K562 (cell line): ENCODE measurements at regions not wholly inside any gene's neighbourhood (a gene's known extent, or its start where the extent isn't known, plus 50 kb on each side); places are given as distances from the start of the nearest gene placed in this dataset.

ENCODE experiments used
- ATAC-seq: fragments of 200-7000 bp; cut with Tn5 transposase; 3 replicates; pipeline ENCODE4 v1.9.1; 2020; ENCODE audit warnings: moderate library complexity
- BruUV-seq: library from RNA; stranded (reverse); fragments of 400-500 nt; replicated peaks from 2 replicates; lab custom pipeline; 2021; lab: Mats Ljungman, UMichigan
- CTCF ChIA-PET: fragments of 300-600 bp; formaldehyde crosslinking; extraction: SDS; loops from one replicate; lab custom pipeline; 2021; ENCODE audit warnings: low intra/inter-chr PET ratio; lab: Yijun Ruan, JAX
- POLR2A ChIA-PET: fragments of 300-600, 350-650 bp; sonication (Branson Sonifier 250); formaldehyde crosslinking; extraction: SDS; loops from one replicate; lab custom pipeline; 2021; ENCODE audit warnings: antibody characterized with exemption, inconsistent platforms; lab: Yijun Ruan, JAX
- DNase-seq, 4 experiments: peaks; one replicate each; pipeline versions ENCODE4 v3.0.0 to v3.0.0-alpha.2; 2011 to 2018; ENCODE audit warnings: low spot score in 3 of 4, mixed read lengths in 3 of 4; ENCODE audit errors: extremely low read depth in 1 of 4
- FAIRE-seq: peaks from 2 replicates; lab custom pipeline; 2011; peaks lifted over from hg19 to GRCh38; lab: Jason Lieb, UNC
- H2AFZ ChIP-seq: 2 replicates; pipeline ENCODE4 v1.6.0; 2011; ENCODE audit warnings: low read depth, low read length, control low read depth, inconsistent platforms
- H3K27ac ChIP-seq: fragments of 200-600 bp; 3 replicates; pipeline ENCODE4 v1.8.0; 2011; ENCODE audit warnings: low read depth, mild to moderate bottlenecking, control low read depth, inconsistent platforms, low read length, moderate library complexity, mixed read lengths; ENCODE audit errors: extremely low read depth
- H3K27me3 ChIP-seq, 2 experiments: fragments of 300-600 bp in 1 of 2; 2 replicates in 1 of 2; 3 replicates in 1 of 2; pipeline versions ENCODE4 v1.6.0 to v1.8.0; 2011; ENCODE audit warnings: inconsistent platforms in 2 of 2, low read length in 2 of 2, mild to moderate bottlenecking in 1 of 2, mixed read lengths in 1 of 2, moderate library complexity in 1 of 2; ENCODE audit not compliant: control insufficient read depth in 2 of 2, insufficient read depth in 2 of 2
- H3K36me3 ChIP-seq: fragments of 300-600 bp; 3 replicates; pipeline ENCODE4 v1.8.0; 2011; ENCODE audit warnings: mild to moderate bottlenecking, low read length, inconsistent platforms; ENCODE audit not compliant: control insufficient read depth, insufficient read depth
- H3K4me1 ChIP-seq, 2 experiments: fragments of 200-600 bp in 1 of 2; replicated peaks in 1 of 2; 2 replicates in 1 of 2; 3 replicates in 1 of 2; pipeline versions ENCODE4 v1.5.1 to v1.8.0; 2011; ENCODE audit warnings: inconsistent platforms in 2 of 2, low read length in 2 of 2, mild to moderate bottlenecking in 1 of 2, mixed read lengths in 1 of 2, moderate library complexity in 1 of 2; ENCODE audit not compliant: control insufficient read depth in 2 of 2, insufficient read depth in 2 of 2
- H3K4me2 ChIP-seq: 2 replicates; pipeline ENCODE4 v1.6.1; 2011; ENCODE audit warnings: low read length, control low read depth, inconsistent platforms, mixed read lengths; ENCODE audit not compliant: insufficient read depth
- H3K4me3 ChIP-seq: fragments of 200-600 bp; sonication (generic), shearing (Covaris generic); 2 replicates; pipeline ENCODE4 v1.5.1; 2016; ENCODE audit warnings: control low read depth, inconsistent platforms
- H3K79me2 ChIP-seq: fragments of 200-600 bp; 3 replicates; pipeline ENCODE4 v1.8.0; 2011; ENCODE audit warnings: low read length, inconsistent platforms; ENCODE audit not compliant: control insufficient read depth, insufficient read depth
- H3K9ac ChIP-seq, 2 experiments: 2 replicates each; pipeline versions ENCODE4 v1.6.0 to v1.6.1; 2011; ENCODE audit warnings: low read depth in 2 of 2, low read length in 2 of 2, control low read depth in 1 of 2, inconsistent platforms in 1 of 2, mild to moderate bottlenecking in 1 of 2, mixed read lengths in 1 of 2; ENCODE audit not compliant: insufficient read depth in 1 of 2
- H3K9me1 ChIP-seq: one replicate; pipeline ENCODE4 v1.6.0; 2011; ENCODE audit warnings: inconsistent platforms, mild to moderate bottlenecking, low read length, moderate library complexity; ENCODE audit not compliant: control insufficient read depth, insufficient read depth
- H3K9me3 ChIP-seq: replicated peaks from 2 replicates; pipeline ENCODE4 v1.5.1; 2011; ENCODE audit warnings: low read depth, low read length, inconsistent platforms; ENCODE audit not compliant: control insufficient read depth, insufficient read depth
- H4K20me1 ChIP-seq: replicated peaks from 2 replicates; pipeline ENCODE4 v1.6.1; 2011; ENCODE audit warnings: low read length, inconsistent platforms, mixed read lengths; ENCODE audit not compliant: control insufficient read depth, insufficient read depth
- CBX2 ChIP-seq: fragments of 200-600 bp; sonication (generic); IDR thresholded peaks from one replicate; pipeline ENCODE4 v1.6.1; 2012; ENCODE audit warnings: mild to moderate bottlenecking, low read length, inconsistent platforms; ENCODE audit not compliant: insufficient read depth, poor library complexity, severe bottlenecking
- CHD1 ChIP-seq: fragments of 200-600 bp; sonication (generic); IDR thresholded peaks from one replicate; pipeline ENCODE4 v1.6.1; 2012; ENCODE audit warnings: mild to moderate bottlenecking, moderate library complexity, low read length, inconsistent platforms
- GATA2 ChIP-seq: sonication (generic); formaldehyde crosslinking; IDR thresholded peaks from 2 replicates; pipeline ENCODE4 v1.4.0; 2020; ENCODE audit warnings: mild to moderate bottlenecking, missing genetic modification reagents
- HDGF ChIP-seq: fragments of 450-650 bp; IDR thresholded peaks from 2 replicates; pipeline ENCODE4 v1.6.1; 2016
- LEF1 ChIP-seq: fragments of 450-650 bp; IDR thresholded peaks from 2 replicates; pipeline ENCODE4 v1.6.1; 2016; ENCODE audit warnings: mild to moderate bottlenecking
- POLR3G ChIP-seq: IDR thresholded peaks from 2 replicates; pipeline ENCODE4 v1.6.1; 2011; ENCODE audit not compliant: insufficient read length, insufficient replicate concordance; ENCODE audit errors: extremely low read depth
- RCOR1 ChIP-seq, 2 experiments: IDR thresholded peaks; 2 replicates each; pipeline ENCODE4 v1.6.1; 2012; ENCODE audit warnings: low read depth in 2 of 2, low read length in 2 of 2, borderline replicate concordance in 1 of 2, improper control_type of control experiment in 1 of 2
- SAFB ChIP-seq: fragments of 200-400 bp; formaldehyde crosslinking; IDR thresholded peaks from 2 replicates; pipeline ENCODE4 v1.6.1; 2017; ENCODE audit warnings: low read depth, low read length, borderline replicate concordance
- ZFP30 ChIP-seq: fragments of 250-450 bp; sonication (Bioruptor Pico); IDR thresholded peaks from 2 replicates; pipeline ENCODE4 v1.8.0; 2022; ENCODE audit warnings: moderate library complexity, mild to moderate bottlenecking, inconsistent platforms, borderline replicate concordance
- ZNF444 ChIP-seq: fragments of 250-450 bp; sonication (Bioruptor Pico); IDR thresholded peaks from 2 replicates; pipeline ENCODE4 v1.4.0; 2020; ENCODE audit warnings: mild to moderate bottlenecking, moderate library complexity
- ZNF583 ChIP-seq: fragments of 250-450 bp; sonication (Bioruptor Pico); IDR thresholded peaks from 2 replicates; pipeline ENCODE4 v1.4.0; 2020
- WGBS: fragments of 100-300 bp; shearing (Covaris generic); methylation state at CpG from one replicate; pipeline ENCODE4 v1.1.6; 2016; ENCODE audit warnings: low coverage, mixed read lengths; ENCODE audit not compliant: insufficient coverage; ENCODE audit errors: missing lambda C conversion rate; 5-methylcytosine and 5-hydroxymethylcytosine counted together
- in situ Hi-C: fragments of 300-500 bp; cut with MboI; formaldehyde crosslinking; loops from 4 replicates; pipeline ENCODE4 v1.15.0; 2018; ENCODE audit warnings: inconsistent platforms, mixed read lengths
- intact Hi-C: fragments of 100-400 bp; cut with micrococcal nuclease; formaldehyde crosslinking; loops from 2 replicates; pipeline ENCODE4 v1.14.2; 2022
- TF ChIP-seq, protein P1 (sequence below), 2 experiments: fragments of 450-650 bp in 1 of 2; sonication (generic) in 1 of 2; formaldehyde crosslinking in 1 of 2; IDR thresholded peaks in 1 of 2; conservative IDR thresholded peaks in 1 of 2; 2 replicates each; pipeline versions ENCODE4 v1.6.1 to v1.8.1; 2016 to 2023; ENCODE audit warnings: mild to moderate bottlenecking in 2 of 2, moderate library complexity in 2 of 2, inconsistent platforms in 1 of 2, missing genetic modification reagents in 1 of 2
- TF ChIP-seq, protein P2 (sequence below): fragments of 450-650 bp; IDR thresholded peaks from 2 replicates; pipeline ENCODE4 v1.6.1; 2016
- TF ChIP-seq, protein P3 (sequence below): fragments of 450-650 bp; formaldehyde crosslinking; conservative IDR thresholded peaks from 2 replicates; pipeline ENCODE4 v1.4.0; 2022; ENCODE audit warnings: mild to moderate bottlenecking, missing genetic modification characterization

DNA sequence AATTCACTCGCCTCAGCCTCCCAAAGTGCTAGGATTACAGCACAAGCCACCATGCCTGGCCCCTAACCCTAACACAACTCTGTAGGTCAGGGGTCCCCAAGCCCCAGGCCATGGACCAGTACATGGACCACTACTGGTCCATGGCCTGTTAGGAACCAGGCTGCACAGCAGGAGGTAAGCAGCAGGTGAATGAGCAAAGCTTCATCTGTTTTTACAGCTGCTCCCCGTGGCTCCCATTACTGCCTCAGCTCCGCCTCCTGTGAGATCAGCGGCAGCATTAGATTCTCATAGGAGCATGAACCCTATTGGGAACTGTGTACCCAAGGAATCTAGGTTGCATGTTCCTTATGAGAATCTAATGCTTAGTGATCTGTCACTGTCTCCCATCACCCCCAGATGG lies 201.7 kb downstream of the NRP2 start (continued):
- TF ChIP-seq, protein P1, sequence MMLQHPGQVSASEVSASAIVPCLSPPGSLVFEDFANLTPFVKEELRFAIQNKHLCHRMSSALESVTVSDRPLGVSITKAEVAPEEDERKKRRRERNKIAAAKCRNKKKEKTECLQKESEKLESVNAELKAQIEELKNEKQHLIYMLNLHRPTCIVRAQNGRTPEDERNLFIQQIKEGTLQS (IDR thresholded peaks at IDR 0.05): no peak
- TF ChIP-seq, protein P1 (CRISPR knock-in tag; conservative IDR thresholded peaks at IDR 0.05): no peak
- TF ChIP-seq, protein P2, sequence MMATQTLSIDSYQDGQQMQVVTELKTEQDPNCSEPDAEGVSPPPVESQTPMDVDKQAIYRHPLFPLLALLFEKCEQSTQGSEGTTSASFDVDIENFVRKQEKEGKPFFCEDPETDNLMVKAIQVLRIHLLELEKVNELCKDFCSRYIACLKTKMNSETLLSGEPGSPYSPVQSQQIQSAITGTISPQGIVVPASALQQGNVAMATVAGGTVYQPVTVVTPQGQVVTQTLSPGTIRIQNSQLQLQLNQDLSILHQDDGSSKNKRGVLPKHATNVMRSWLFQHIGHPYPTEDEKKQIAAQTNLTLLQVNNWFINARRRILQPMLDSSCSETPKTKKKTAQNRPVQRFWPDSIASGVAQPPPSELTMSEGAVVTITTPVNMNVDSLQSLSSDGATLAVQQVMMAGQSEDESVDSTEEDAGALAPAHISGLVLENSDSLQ: no peak
- no peak for TF ChIP-seq LEF1
- TF ChIP-seq GATA2 (CRISPR knock-in tag): no peak
- no peak for TF ChIP-seq POLR3G

DNA sequence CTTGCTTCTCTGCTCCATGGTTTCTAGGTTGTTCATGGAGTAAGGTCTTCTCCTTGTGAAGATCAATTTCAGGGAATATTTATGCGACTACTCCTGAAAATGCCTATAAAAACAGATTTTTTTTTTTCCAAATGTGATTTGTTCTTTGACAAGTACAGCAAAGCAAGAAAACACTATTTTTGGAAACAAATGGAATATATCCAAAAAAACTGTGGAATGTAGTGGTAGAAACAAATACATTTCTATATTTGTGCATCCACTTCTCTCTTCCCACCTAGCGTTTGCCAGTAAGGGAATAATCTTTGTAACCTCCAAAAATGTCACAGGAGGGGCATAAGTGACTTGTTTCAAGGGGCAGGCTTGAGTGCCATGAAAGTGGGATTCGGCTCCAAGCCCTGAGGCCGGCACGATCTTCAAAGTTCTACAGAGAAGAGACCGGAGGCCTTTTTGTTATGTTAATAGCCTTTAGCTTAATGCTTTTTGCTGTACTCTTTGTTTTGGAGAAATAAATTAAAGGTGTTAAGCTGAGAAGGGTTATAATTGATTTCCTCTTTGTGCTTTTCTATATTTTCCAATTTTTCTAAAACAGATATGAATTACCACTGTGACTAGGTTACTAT lies 200.6 kb downstream of the NRP2 start:
- H3K36me3 ChIP-seq: no peaks in the 10 kb centered on the region
- FAIRE-seq: no peak
- intact Hi-C loops (loop anchor here (10.0 kb wide), 1 partner anchor 998 kb away; no protein-coding TSS in a partner anchor), in situ Hi-C loops (no loop called here)
- no peak overlapping the region for H3K27ac ChIP-seq
- no peak overlapping the region for H3K4me3 ChIP-seq
- no peaks in the 10 kb centered on the region for H3K4me1 ChIP-seq
- H3K9ac ChIP-seq: no peak overlapping the region
- TF ChIP-seq, protein P3, sequence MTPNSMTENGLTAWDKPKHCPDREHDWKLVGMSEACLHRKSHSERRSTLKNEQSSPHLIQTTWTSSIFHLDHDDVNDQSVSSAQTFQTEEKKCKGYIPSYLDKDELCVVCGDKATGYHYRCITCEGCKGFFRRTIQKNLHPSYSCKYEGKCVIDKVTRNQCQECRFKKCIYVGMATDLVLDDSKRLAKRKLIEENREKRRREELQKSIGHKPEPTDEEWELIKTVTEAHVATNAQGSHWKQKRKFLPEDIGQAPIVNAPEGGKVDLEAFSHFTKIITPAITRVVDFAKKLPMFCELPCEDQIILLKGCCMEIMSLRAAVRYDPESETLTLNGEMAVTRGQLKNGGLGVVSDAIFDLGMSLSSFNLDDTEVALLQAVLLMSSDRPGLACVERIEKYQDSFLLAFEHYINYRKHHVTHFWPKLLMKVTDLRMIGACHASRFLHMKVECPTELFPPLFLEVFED (CRISPR knock-in tag): no peak
- TF ChIP-seq CBX2 (no peak), SAFB (no peak), HDGF (no peak), RCOR1 (IDR thresholded peaks at IDR 0.05; ENCODE audit: borderline replicate concordance in 1 of 2, low read depth in 2 of 2, low read length in 2 of 2) (no peak), ZFP30 (CRISPR knock-in tag) (no peak), ZNF583 (no peak), CHD1 (no peak), ZNF444 (no peak)
- ATAC-seq: no peak
- ChIA-PET POLR2A (no interaction called here), CTCF (no interaction called here)
- 4% methylated on average over 5 of the region's 6 CpGs for WGBS
- H3K9me3 ChIP-seq: no peaks in the 10 kb centered on the region
- no peaks in the 10 kb centered on the region for H3K9me1 ChIP-seq
- DNase-seq: no peak
- no peaks in the 10 kb centered on the region for H3K79me2 ChIP-seq
- no peaks in the 10 kb centered on the region for H4K20me1 ChIP-seq
- peaks cover 0 to 16% of the 10 kb centered on the region in 2 experiments; a peak in 2 of 5 replicates for H3K27me3 ChIP-seq
- no peak overlapping the region for H2AFZ ChIP-seq
- no peak overlapping the region for H3K4me2 ChIP-seq
- BruUV-seq: no TSS peak
